GM12878 (cell line): ENCODE measurements at regions not wholly inside any gene's neighbourhood (a gene's known extent, or its start where the extent isn't known, plus 50 kb on each side); places are given as distances from the start of the nearest gene placed in this dataset.

Experiments
- ATAC-seq: fragments of 200-7000 bp; cut with Tn5 transposase; 3 replicates; pipeline ENCODE4 v1.9.1; 2020; ENCODE audit warnings: mild to moderate bottlenecking, moderate library complexity
- BruUV-seq: library from RNA; stranded (reverse); fragments of 400-500 nt; replicated peaks from 2 replicates; lab custom pipeline; 2021; lab: Mats Ljungman, UMichigan
- CTCF ChIA-PET: fragments of 300-600 bp; sonication (Branson Sonifier 250); formaldehyde crosslinking; extraction: SDS; loops from one replicate; lab custom pipeline; 2021; ENCODE audit warnings: inconsistent platforms; lab: Yijun Ruan, JAX
- POLR2A ChIA-PET: fragments of 350-600 bp; formaldehyde crosslinking; extraction: SDS; loops from one replicate; lab custom pipeline; 2021; ENCODE audit warnings: inconsistent platforms; lab: Charles Lee
- RAD21 ChIA-PET: fragments of 300-600 bp; sonication (Branson Sonifier 250); formaldehyde crosslinking; loops from one replicate; lab custom pipeline; 2023; ENCODE audit warnings: antibody characterized with exemption; ENCODE audit not compliant: unreplicated experiment; lab: Charles Lee
- SMC1A ChIA-PET: fragments of 300-600 bp; sonication (Branson Sonifier 250); formaldehyde crosslinking; loops from one replicate; lab custom pipeline; 2023; ENCODE audit not compliant: unreplicated experiment, uncharacterized antibody; lab: Charles Lee
- DNase-seq: peaks from one replicate; pipeline ENCODE4 v3.0.0-alpha.2; 2011; ENCODE audit warnings: low read depth, low spot score
- FAIRE-seq: peaks from 3 replicates; lab custom pipeline; 2011; peaks lifted over from hg19 to GRCh38; lab: Jason Lieb, UNC
- H2AFZ ChIP-seq: 2 replicates; pipeline ENCODE4 v1.6.0; 2011; ENCODE audit warnings: low read depth, low read length, control low read depth; ENCODE audit not compliant: control insufficient read depth
- H3K27ac ChIP-seq: 2 replicates; pipeline ENCODE4 v1.5.1; 2011; ENCODE audit warnings: control low read depth; ENCODE audit not compliant: control insufficient read depth, insufficient read depth
- H3K27me3 ChIP-seq, 2 experiments: replicated peaks in 1 of 2; 2 replicates each; pipeline versions ENCODE4 v1.6.0 to v1.6.1; 2011; ENCODE audit warnings: low read length in 1 of 2; ENCODE audit not compliant: control insufficient read depth in 2 of 2, insufficient read depth in 2 of 2
- H3K36me3 ChIP-seq, 2 experiments: 2 replicates each; pipeline ENCODE4 v1.5.1; 2011; ENCODE audit warnings: low read length in 1 of 2; ENCODE audit not compliant: control insufficient read depth in 2 of 2, insufficient read depth in 2 of 2
- H3K4me1 ChIP-seq: 2 replicates; pipeline ENCODE4 v1.6.1; 2011; ENCODE audit warnings: mild to moderate bottlenecking, low read length, moderate library complexity, mixed read lengths; ENCODE audit not compliant: control insufficient read depth, insufficient read depth
- H3K4me2 ChIP-seq: 2 replicates; pipeline ENCODE4 v1.6.0; 2011; ENCODE audit warnings: control low read depth; ENCODE audit not compliant: control insufficient read depth, insufficient read depth
- H3K4me3 ChIP-seq: fragments of 200-600 bp; sonication (generic); 2 replicates; pipeline ENCODE4 v1.5.1; 2016
- H3K79me2 ChIP-seq: 2 replicates; pipeline ENCODE4 v1.6.0; 2011; ENCODE audit warnings: low read length; ENCODE audit not compliant: control insufficient read depth, insufficient read depth
- H3K9ac ChIP-seq: 2 replicates; pipeline ENCODE4 v1.8.0; 2011; ENCODE audit warnings: low read length, control low read depth, mixed read lengths; ENCODE audit not compliant: control insufficient read depth, insufficient read depth
- H3K9me3 ChIP-seq: replicated peaks from 3 replicates; pipeline ENCODE4 v1.5.1; 2011; ENCODE audit warnings: mild to moderate bottlenecking, low read length; ENCODE audit not compliant: control insufficient read depth, insufficient read depth
- H4K20me1 ChIP-seq: 2 replicates; pipeline ENCODE4 v1.6.0; 2011; ENCODE audit not compliant: control insufficient read depth, insufficient read depth
- BRCA1 ChIP-seq: IDR thresholded peaks from 2 replicates; pipeline ENCODE4 v1.6.1; 2011; ENCODE audit warnings: low read depth, low read length, improper control_type of control experiment
- SMAD5 ChIP-seq: IDR thresholded peaks from 2 replicates; pipeline ENCODE4 v1.6.1; 2016; ENCODE audit warnings: antibody characterized with exemption, low read depth
- STAT1 ChIP-seq: fragments of 450-650 bp; conservative IDR thresholded peaks from 2 replicates; pipeline ENCODE4 v1.6.1; 2014; ENCODE audit warnings: antibody characterized with exemption, mild to moderate bottlenecking
- ZBTB4 ChIP-seq: fragments of 450-650 bp; formaldehyde crosslinking; IDR thresholded peaks from 2 replicates; pipeline ENCODE4 v1.4.0; 2022; ENCODE audit warnings: mild to moderate bottlenecking, moderate library complexity
- WGBS: methylation state at CpG from one replicate; pipeline ENCODE4 v1.1.6; 2016; ENCODE audit warnings: low lambda C conversion rate; ENCODE audit not compliant: insufficient replicate concordance, insufficient coverage; ENCODE audit errors: missing lambda C conversion rate; 5-methylcytosine and 5-hydroxymethylcytosine counted together
- in situ Hi-C: fragments of 300-500 bp; cut with MboI; formaldehyde crosslinking; loops from 9 replicates; pipeline ENCODE4 v1.14.3; 2018; ENCODE audit warnings: mixed read lengths
- intact Hi-C: fragments of 100-400 bp; cut with micrococcal nuclease; formaldehyde crosslinking; loops from one replicate; pipeline ENCODE4 v1.14.2; 2022; ENCODE audit not compliant: unreplicated experiment
- TF ChIP-seq, protein P1 (sequence below): fragments of 450-650 bp; IDR thresholded peaks from 2 replicates; pipeline ENCODE4 v1.6.1; 2016; ENCODE audit warnings: mild to moderate bottlenecking

DNA sequence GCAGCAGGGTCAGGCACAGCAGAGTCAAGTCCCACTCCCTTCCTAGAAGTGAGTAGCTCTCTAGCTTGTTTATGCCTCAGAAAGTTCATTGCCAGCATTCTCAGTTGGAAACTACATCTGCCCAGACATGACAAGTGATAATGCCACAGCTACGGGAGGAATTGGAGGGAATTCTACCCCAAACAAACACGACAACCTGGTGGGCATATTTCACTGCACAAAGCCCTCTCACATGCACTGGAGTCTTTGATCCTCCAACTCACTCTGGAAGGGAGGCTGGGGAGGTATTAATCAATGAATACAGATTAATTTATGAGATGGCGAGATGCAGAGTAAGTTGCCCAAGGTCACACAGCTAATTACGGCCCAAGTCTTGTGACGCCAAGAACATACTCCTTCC, 126.0 kb upstream of the MGMT start (continued):
- TF ChIP-seq ZBTB4 (CRISPR knock-in tag) (no peak), BRCA1 (no peak), STAT1 (no peak)

GRCh38 chr10:129342385-129342784, 124.7 kb upstream of the MGMT start:
- CTCF ChIA-PET: no interaction called here
- H3K79me2 ChIP-seq: no peaks in the 10 kb centered on the region
- H3K4me3 ChIP-seq: no peak overlapping the region
- intact Hi-C loops: no loop called here
- FAIRE-seq: no peak
- in situ Hi-C loops: no loop called here
- BruUV-seq: no TSS peak
- no peak overlapping the region for H3K4me2 ChIP-seq
- no peaks in the 10 kb centered on the region; a peak in 1 of 4 replicates for H3K27me3 ChIP-seq
- POLR2A ChIA-PET: no interaction called here
- no peaks in the 10 kb centered on the region for H3K9me3 ChIP-seq
- H2AFZ ChIP-seq: no peak overlapping the region
- H3K9ac ChIP-seq: no peak overlapping the region
- TF ChIP-seq SMAD5: no peak
- TF ChIP-seq, protein P1, sequence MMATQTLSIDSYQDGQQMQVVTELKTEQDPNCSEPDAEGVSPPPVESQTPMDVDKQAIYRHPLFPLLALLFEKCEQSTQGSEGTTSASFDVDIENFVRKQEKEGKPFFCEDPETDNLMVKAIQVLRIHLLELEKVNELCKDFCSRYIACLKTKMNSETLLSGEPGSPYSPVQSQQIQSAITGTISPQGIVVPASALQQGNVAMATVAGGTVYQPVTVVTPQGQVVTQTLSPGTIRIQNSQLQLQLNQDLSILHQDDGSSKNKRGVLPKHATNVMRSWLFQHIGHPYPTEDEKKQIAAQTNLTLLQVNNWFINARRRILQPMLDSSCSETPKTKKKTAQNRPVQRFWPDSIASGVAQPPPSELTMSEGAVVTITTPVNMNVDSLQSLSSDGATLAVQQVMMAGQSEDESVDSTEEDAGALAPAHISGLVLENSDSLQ: no peak
- SMC1A ChIA-PET: no interaction called here
- no peak for ATAC-seq
- no peaks in the 10 kb centered on the region for H4K20me1 ChIP-seq
- H3K4me1 ChIP-seq: no peaks in the 10 kb centered on the region
- H3K27ac ChIP-seq: no peak overlapping the region
- no peaks in the 10 kb centered on the region for H3K36me3 ChIP-seq
- no peak for DNase-seq
- 69% methylated on average over 1 of the region's 2 CpGs for WGBS
- RAD21 ChIA-PET: no interaction called here
